ENCODE measurements at regions not wholly inside any gene's neighbourhood (a gene's known extent, or its start where the extent isn't known, plus 50 kb on each side); places are given as distances from the start of the nearest gene placed in this dataset.

GRCh38 chr4:8683462-8683861 is 90.9 kb downstream of the CPZ start:
- Histone ChIP-seq H3K4me1 (peaks cover 0 to 3% (median 0%) of the 10 kb centered on the region in 4 donors), H3K9me3 (no peaks in the 10 kb centered on the region), H3K27me3 (peaks cover 0 to 50% (median 10%) of the 10 kb centered on the region in 3 donors), H3K36me3 (no peaks in the 10 kb centered on the region), H3K4me3 (no peak overlapping the region), H3K27ac (no peak overlapping the region)
- TF ChIP-seq CTCF (IDR thresholded peaks at IDR 0.05) (no peak), POLR2A (IDR thresholded peaks at IDR 0.05) (no peak), POLR2AphosphoS5 (IDR thresholded peaks at IDR 0.05) (no peak), EP300 (IDR thresholded peaks at IDR 0.05) (no peak)
- intact Hi-C loops (cut with DNase I; ENCODE audit: low total_unique reads), result no loop called here
- no peak for DNase-seq
- 88 to 95% (median 93%) methylated on average over 5 of the region's 5 CpGs for WGBS, 5 donors

- no peak for DNase-seq
- 46 to 58% (median 55%) methylated on average over 10 of the region's 10 CpGs for WGBS, 5 donors
- peaks cover 0 to 4% (median 0%) of the 10 kb centered on the region in 4 donors for H3K9me3 ChIP-seq
- H3K27me3 ChIP-seq, result peaks cover 0 to 43% (median 3%) of the 10 kb centered on the region in 3 donors
- no peak overlapping the region for H3K27ac ChIP-seq
- H3K4me1 ChIP-seq, result no peaks in the 10 kb centered on the region
- H3K36me3 ChIP-seq, result no peaks in the 10 kb centered on the region
- intact Hi-C loops (cut with DNase I; ENCODE audit: low total_unique reads), result no loop called here
- no peak overlapping the region for H3K4me3 ChIP-seq
- TF ChIP-seq POLR2A (IDR thresholded peaks at IDR 0.05), result no peak
- no peak for TF ChIP-seq CTCF (IDR thresholded peaks at IDR 0.05)
- TF ChIP-seq EP300 (IDR thresholded peaks at IDR 0.05), result no peak
- no peak for TF ChIP-seq POLR2AphosphoS5 (IDR thresholded peaks at IDR 0.05)
Measured at GRCh38 chr4:8682725-8683124, 90.2 kb downstream of the CPZ start.

GRCh38 chr4:8682296-8682695 is 89.7 kb downstream of the CPZ start:
- no peak for DNase-seq
- Histone ChIP-seq H3K27me3 (peaks cover 0 to 39% (median 0%) of the 10 kb centered on the region in 3 donors), H3K9me3 (peaks cover 0 to 4% (median 0%) of the 10 kb centered on the region in 4 donors), H3K36me3 (no peaks in the 10 kb centered on the region), H3K4me3 (no peak overlapping the region), H3K4me1 (no peaks in the 10 kb centered on the region), H3K27ac (no peak overlapping the region)
- WGBS, 5 donors, result 72 to 88% (median 75%) methylated on average over 2 to 4 of the region's 4 CpGs
- intact Hi-C loops (cut with DNase I; ENCODE audit: low total_unique reads), result no loop called here
- TF ChIP-seq CTCF (IDR thresholded peaks at IDR 0.05) (no peak), EP300 (IDR thresholded peaks at IDR 0.05) (no peak), POLR2AphosphoS5 (IDR thresholded peaks at IDR 0.05) (no peak), POLR2A (IDR thresholded peaks at IDR 0.05) (no peak)

GRCh38 chr4:8681391-8681790 is 88.8 kb downstream of the CPZ start:
- no peak overlapping the region for H3K27ac ChIP-seq
- H3K9me3 ChIP-seq, result peaks cover 0 to 4% (median 0%) of the 10 kb centered on the region in 4 donors
- 62 to 65% (median 64%) methylated on average over 10 to 11 of the region's 11 CpGs for WGBS, 5 donors

More at GRCh38 chr4:8681391-8681790, 88.8 kb downstream of the CPZ start:
- H3K4me3 ChIP-seq, result no peak overlapping the region
- intact Hi-C loops (cut with DNase I; ENCODE audit: low total_unique reads), result no loop called here
- no peaks in the 10 kb centered on the region for H3K36me3 ChIP-seq
- H3K4me1 ChIP-seq, result no peaks in the 10 kb centered on the region
- DNase-seq, result no peak
- H3K27me3 ChIP-seq, result peaks cover 0 to 42% (median 0%) of the 10 kb centered on the region in 3 donors
- TF ChIP-seq POLR2AphosphoS5 (IDR thresholded peaks at IDR 0.05) (no peak), POLR2A (IDR thresholded peaks at IDR 0.05) (no peak), CTCF (IDR thresholded peaks at IDR 0.05) (no peak), EP300 (IDR thresholded peaks at IDR 0.05) (no peak)

Data from stomach (tissue), 8 donors.